Epithelial cell of proximal tubule (primary cell): ENCODE measurements at regions not wholly inside any gene's neighbourhood (a gene's known extent, or its start where the extent isn't known, plus 50 kb on each side); places are given as distances from the start of the nearest gene placed in this dataset.

Experiments
- DNase-seq: peaks from one replicate; pipeline ENCODE4 v3.0.0-alpha.2; 2011; ENCODE audit warnings: low read depth
- H3K4me3 ChIP-seq: 2 replicates; pipeline ENCODE4 v1.5.1; 2011; ENCODE audit warnings: low read depth, mild to moderate bottlenecking, low read length
- CTCF ChIP-seq: conservative IDR thresholded peaks from 2 replicates; pipeline ENCODE4 v1.5.1; 2012; ENCODE audit warnings: low read depth, mild to moderate bottlenecking, low read length

- no peak overlapping the region for H3K4me3 ChIP-seq
- DNase-seq: no peak
- no peak for TF ChIP-seq CTCF
Measured at GRCh38 chr5:7325975-7326913, 69.7 kb upstream of the ADCY2 start.

- no peak for DNase-seq
- H3K4me3 ChIP-seq: no peak overlapping the region
- TF ChIP-seq CTCF: no peak
Measured at GRCh38 chr5:7329141-7329540, 66.8 kb upstream of the ADCY2 start.

GRCh38 chr5:7329712-7330111 is 66.2 kb upstream of the ADCY2 start:
- TF ChIP-seq CTCF: no peak
- DNase-seq: no peak
- no peak overlapping the region for H3K4me3 ChIP-seq

- H3K4me3 ChIP-seq: no peak overlapping the region
- DNase-seq: no peak
- no peak for TF ChIP-seq CTCF
Measured at GRCh38 chr5:7330256-7330655, 65.7 kb upstream of the ADCY2 start.

- no peak for TF ChIP-seq CTCF
- no peak for DNase-seq
- H3K4me3 ChIP-seq: no peak overlapping the region
Measured at GRCh38 chr5:7331131-7331530, 64.8 kb upstream of the ADCY2 start.
